ENCODE measurements at regions not wholly inside any gene's neighbourhood (a gene's known extent, or its start where the extent isn't known, plus 50 kb on each side); places are given as distances from the start of the nearest gene placed in this dataset.
"Not testable (repeated sequence)": the region's sequence is repeated elsewhere in the genome, so short reads cannot be mapped to it uniquely, and the experiment has no call there.

GRCh38 chr9:104269996-104270963 lies 176.2 kb downstream of the SMC2 start:
- no peak for DNase-seq (ENCODE audit: low spot score)

- no peak for DNase-seq (ENCODE audit: low spot score)
Observed at GRCh38 chr9:104276709-104277245, 182.7 kb downstream of the SMC2 start.

GRCh38 chr9:104278929-104279496 lies 184.9 kb downstream of the SMC2 start:
- no peak for DNase-seq (ENCODE audit: low spot score)

GRCh38 chr9:104279535-104280177 lies 185.5 kb downstream of the SMC2 start:
- peak; percentile 29 for DNase-seq (ENCODE audit: low spot score)

- no peak for DNase-seq (ENCODE audit: low spot score)
Observed at GRCh38 chr9:104280178-104280560, 186.1 kb downstream of the SMC2 start.

- DNase-seq (ENCODE audit: low spot score), result no peak
Observed at GRCh38 chr9:104280711-104281110, 186.6 kb downstream of the SMC2 start.

- peak; percentile 8 for DNase-seq (ENCODE audit: low spot score)
Observed at GRCh38 chr9:104286187-104286586, 192.1 kb downstream of the SMC2 start.

GRCh38 chr9:104286799-104287198 lies 192.7 kb downstream of the SMC2 start:
- peak; percentile 48 for DNase-seq (ENCODE audit: low spot score)

GRCh38 chr9:104287253-104287878 lies 193.3 kb downstream of the SMC2 start:
- DNase-seq (ENCODE audit: low spot score), result no peak

- no peak for DNase-seq (ENCODE audit: low spot score)
Observed at GRCh38 chr9:104293877-104294276, 199.8 kb downstream of the SMC2 start.

GRCh38 chr9:104300124-104300523 lies 203.9 kb upstream of the OR13F1 start:
- DNase-seq (ENCODE audit: low spot score), result no peak

GRCh38 chr9:104301755-104302154 lies 202.3 kb upstream of the OR13F1 start:
- DNase-seq (ENCODE audit: low spot score), result peak; percentile 9

- no peak for DNase-seq (ENCODE audit: low spot score)
Observed at GRCh38 chr9:104302775-104303174, 201.3 kb upstream of the OR13F1 start.

- no peak for DNase-seq (ENCODE audit: low spot score)
Observed at GRCh38 chr9:104304925-104305324, 199.1 kb upstream of the OR13F1 start.

GRCh38 chr9:104313396-104314110 lies 190.5 kb upstream of the OR13F1 start:
- no peak for DNase-seq (ENCODE audit: low spot score)

GRCh38 chr9:104316201-104317009 lies 187.7 kb upstream of the OR13F1 start:
- not testable (repeated sequence) for DNase-seq (ENCODE audit: low spot score)

GRCh38 chr9:104319198-104319597 lies 184.9 kb upstream of the OR13F1 start:
- DNase-seq (ENCODE audit: low spot score), result no peak

GRCh38 chr9:104319685-104320084 lies 184.4 kb upstream of the OR13F1 start:
- no peak for DNase-seq (ENCODE audit: low spot score)

- DNase-seq (ENCODE audit: low spot score), result no peak
Observed at GRCh38 chr9:104322596-104322995, 181.5 kb upstream of the OR13F1 start.

- DNase-seq (ENCODE audit: low spot score), result not testable (repeated sequence)
Observed at GRCh38 chr9:104323967-104324694, 179.9 kb upstream of the OR13F1 start.
